ENCODE measurements at regions not wholly inside any gene's neighbourhood (a gene's known extent, or its start where the extent isn't known, plus 50 kb on each side); places are given as distances from the start of the nearest gene placed in this dataset.

DNA sequence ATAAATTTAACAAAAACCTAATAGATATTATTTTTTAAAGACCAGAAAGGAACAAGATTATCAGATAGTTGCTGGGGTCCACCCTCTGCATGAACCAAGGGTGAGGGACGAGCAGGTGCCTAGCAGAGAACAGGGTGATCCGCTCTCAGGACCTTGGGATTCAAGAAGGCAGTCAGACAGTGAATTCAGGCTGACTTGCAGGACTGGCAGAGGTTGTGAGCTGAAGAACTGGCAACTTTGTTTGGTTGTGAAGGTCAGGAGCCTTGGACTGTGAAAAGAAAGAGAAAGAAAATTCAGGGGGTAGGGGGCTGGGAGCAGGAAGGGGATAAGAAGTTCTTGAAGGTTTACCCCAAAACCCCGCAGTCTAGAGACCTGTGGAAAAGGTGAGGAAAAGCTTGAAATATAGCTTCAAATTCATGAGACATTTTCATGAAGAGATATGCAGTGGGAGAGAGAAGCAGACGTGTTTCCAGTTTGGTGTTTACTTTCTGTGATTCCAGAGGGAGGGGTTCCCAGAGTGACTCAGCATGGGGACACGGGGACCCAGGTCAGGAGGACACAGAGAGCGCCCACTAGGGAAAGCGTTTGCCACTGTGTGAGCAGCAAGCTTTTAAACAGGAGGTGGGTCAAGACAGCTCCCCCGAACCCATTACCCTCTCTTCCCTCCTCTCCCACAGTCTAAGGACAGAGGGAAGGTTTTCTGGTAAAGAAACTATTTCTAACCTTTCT, 217.2 kb upstream of the UMPS start (continued):
- TF ChIP-seq NR2F6 (IDR thresholded peaks at IDR 0.05) (no peak), NR2F6 (CRISPR knock-in tag; IDR thresholded peaks at IDR 0.05) (0 out of 2 replicates have a peak, but pooled peaks have one; percentile 47), ZNF616 (CRISPR knock-in tag; IDR thresholded peaks at IDR 0.05; ENCODE audit: low read depth) (no peak), ISL2 (CRISPR knock-in tag; IDR thresholded peaks at IDR 0.05) (0 out of 2 replicates have a peak, but pooled peaks have one; percentile 18), NKX3-1 (CRISPR knock-in tag; IDR thresholded peaks at IDR 0.05) (no peak), MAZ (IDR thresholded peaks at IDR 0.05; ENCODE audit: borderline replicate concordance, low read depth, low read length) (peak; percentile 83; the same call in 1 of the 2 replicates), MAZ (CRISPR knock-in tag; IDR thresholded peaks at IDR 0.05; ENCODE audit: low read depth) (peak; percentile 57; the same call in 1 of the 2 replicates), PCBP2 (optimal IDR thresholded peaks at IDR 0.05; ENCODE audit: low read depth, low read length, poor library complexity, severe bottlenecking) (no peak), FOXA1 (IDR thresholded peaks at IDR 0.05) (no peak), FOXA1 (CRISPR knock-in tag; IDR thresholded peaks at IDR 0.05) (peak; percentile 83), FOSL1 (CRISPR knock-in tag; IDR thresholded peaks at IDR 0.05; ENCODE audit: borderline replicate concordance) (peak; percentile 53; the same call in 1 of the 2 replicates), REXO4 (CRISPR knock-in tag; IDR thresholded peaks at IDR 0.05; ENCODE audit: borderline replicate concordance) (no peak), NFKBIZ (CRISPR knock-in tag; IDR thresholded peaks at IDR 0.05) (no peak), SMAD3 (CRISPR knock-in tag; IDR thresholded peaks at IDR 0.05) (no peak), REL (CRISPR knock-in tag; conservative IDR thresholded peaks at IDR 0.05) (no peak), ZNF556 (CRISPR knock-in tag; IDR thresholded peaks at IDR 0.05; ENCODE audit: borderline replicate concordance) (no peak), ELF3 (CRISPR knock-in tag; IDR thresholded peaks at IDR 0.05) (no peak), MAFK (conservative IDR thresholded peaks at IDR 0.05 in 1 of 2, IDR thresholded peaks at IDR 0.05 in 1 of 2; ENCODE audit: low read length in 2 of 2) (peak; percentile 31 to 54; a peak in 3 of 4 replicates)
- TF ChIP-seq, protein P1, sequence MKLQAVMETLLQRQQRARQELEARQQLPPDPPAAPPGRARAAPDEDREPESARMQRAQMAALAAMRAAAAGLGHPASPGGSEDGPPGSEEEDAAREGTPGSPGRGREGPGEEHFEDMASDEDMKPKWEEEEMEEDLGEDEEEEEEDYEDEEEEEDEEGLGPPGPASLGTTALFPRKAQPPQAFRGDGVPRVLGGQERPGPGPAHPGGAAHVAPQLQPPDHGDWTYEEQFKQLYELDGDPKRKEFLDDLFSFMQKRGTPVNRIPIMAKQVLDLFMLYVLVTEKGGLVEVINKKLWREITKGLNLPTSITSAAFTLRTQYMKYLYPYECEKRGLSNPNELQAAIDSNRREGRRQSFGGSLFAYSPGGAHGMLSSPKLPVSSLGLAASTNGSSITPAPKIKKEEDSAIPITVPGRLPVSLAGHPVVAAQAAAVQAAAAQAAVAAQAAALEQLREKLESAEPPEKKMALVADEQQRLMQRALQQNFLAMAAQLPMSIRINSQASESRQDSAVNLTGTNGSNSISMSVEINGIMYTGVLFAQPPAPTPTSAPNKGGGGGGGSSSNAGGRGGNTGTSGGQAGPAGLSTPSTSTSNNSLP (IDR thresholded peaks at IDR 0.05; ENCODE audit: low read depth, low read length): no peak
- TF ChIP-seq, protein P2, sequence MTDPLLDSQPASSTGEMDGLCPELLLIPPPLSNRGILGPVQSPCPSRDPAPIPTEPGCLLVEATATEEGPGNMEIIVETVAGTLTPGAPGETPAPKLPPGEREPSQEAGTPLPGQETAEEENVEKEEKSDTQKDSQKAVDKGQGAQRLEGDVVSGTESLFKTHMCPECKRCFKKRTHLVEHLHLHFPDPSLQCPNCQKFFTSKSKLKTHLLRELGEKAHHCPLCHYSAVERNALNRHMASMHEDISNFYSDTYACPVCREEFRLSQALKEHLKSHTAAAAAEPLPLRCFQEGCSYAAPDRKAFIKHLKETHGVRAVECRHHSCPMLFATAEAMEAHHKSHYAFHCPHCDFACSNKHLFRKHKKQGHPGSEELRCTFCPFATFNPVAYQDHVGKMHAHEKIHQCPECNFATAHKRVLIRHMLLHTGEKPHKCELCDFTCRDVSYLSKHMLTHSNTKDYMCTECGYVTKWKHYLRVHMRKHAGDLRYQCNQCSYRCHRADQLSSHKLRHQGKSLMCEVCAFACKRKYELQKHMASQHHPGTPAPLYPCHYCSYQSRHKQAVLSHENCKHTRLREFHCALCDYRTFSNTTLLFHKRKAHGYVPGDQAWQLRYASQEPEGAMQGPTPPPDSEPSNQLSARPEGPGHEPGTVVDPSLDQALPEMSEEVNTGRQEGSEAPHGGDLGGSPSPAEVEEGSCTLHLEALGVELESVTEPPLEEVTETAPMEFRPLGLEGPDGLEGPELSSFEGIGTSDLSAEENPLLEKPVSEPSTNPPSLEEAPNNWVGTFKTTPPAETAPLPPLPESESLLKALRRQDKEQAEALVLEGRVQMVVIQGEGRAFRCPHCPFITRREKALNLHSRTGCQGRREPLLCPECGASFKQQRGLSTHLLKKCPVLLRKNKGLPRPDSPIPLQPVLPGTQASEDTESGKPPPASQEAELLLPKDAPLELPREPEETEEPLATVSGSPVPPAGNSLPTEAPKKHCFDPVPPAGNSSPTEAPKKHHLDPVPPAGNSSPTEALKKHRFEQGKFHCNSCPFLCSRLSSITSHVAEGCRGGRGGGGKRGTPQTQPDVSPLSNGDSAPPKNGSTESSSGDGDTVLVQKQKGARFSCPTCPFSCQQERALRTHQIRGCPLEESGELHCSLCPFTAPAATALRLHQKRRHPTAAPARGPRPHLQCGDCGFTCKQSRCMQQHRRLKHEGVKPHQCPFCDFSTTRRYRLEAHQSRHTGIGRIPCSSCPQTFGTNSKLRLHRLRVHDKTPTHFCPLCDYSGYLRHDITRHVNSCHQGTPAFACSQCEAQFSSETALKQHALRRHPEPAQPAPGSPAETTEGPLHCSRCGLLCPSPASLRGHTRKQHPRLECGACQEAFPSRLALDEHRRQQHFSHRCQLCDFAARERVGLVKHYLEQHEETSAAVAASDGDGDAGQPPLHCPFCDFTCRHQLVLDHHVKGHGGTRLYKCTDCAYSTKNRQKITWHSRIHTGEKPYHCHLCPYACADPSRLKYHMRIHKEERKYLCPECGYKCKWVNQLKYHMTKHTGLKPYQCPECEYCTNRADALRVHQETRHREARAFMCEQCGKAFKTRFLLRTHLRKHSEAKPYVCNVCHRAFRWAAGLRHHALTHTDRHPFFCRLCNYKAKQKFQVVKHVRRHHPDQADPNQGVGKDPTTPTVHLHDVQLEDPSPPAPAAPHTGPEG (CRISPR knock-in tag; IDR thresholded peaks at IDR 0.05): no peak
- TF ChIP-seq, protein P3, sequence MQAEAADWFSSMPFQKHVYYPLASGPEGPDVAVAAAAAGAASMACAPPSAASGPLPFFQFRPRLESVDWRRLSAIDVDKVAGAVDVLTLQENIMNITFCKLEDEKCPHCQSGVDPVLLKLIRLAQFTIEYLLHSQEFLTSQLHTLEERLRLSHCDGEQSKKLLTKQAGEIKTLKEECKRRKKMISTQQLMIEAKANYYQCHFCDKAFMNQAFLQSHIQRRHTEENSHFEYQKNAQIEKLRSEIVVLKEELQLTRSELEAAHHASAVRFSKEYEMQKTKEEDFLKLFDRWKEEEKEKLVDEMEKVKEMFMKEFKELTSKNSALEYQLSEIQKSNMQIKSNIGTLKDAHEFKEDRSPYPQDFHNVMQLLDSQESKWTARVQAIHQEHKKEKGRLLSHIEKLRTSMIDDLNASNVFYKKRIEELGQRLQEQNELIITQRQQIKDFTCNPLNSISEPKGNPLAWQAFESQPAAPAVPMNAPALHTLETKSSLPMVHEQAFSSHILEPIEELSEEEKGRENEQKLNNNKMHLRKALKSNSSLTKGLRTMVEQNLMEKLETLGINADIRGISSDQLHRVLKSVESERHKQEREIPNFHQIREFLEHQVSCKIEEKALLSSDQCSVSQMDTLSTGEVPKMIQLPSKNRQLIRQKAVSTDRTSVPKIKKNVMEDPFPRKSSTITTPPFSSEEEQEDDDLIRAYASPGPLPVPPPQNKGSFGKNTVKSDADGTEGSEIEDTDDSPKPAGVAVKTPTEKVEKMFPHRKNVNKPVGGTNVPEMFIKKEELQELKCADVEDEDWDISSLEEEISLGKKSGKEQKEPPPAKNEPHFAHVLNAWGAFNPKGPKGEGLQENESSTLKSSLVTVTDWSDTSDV (CRISPR knock-in tag; IDR thresholded peaks at IDR 0.05): no peak

Measured in HepG2 (cell line).